GM10266 (cell line): ENCODE measurements at regions not wholly inside any gene's neighbourhood (a gene's known extent, or its start where the extent isn't known, plus 50 kb on each side); places are given as distances from the start of the nearest gene placed in this dataset.

Experiments
- DNase-seq: peaks from one replicate; pipeline ENCODE4 v3.0.0; 2012; ENCODE audit errors: extremely low spot score
- TF ChIP-seq, protein P1 (sequence below): IDR thresholded peaks from 2 replicates; pipeline ENCODE4 v1.5.1; 2012; ENCODE audit warnings: mild to moderate bottlenecking, low read depth; ENCODE audit not compliant: control insufficient read depth, insufficient read depth; ENCODE audit errors: missing control alignments

DNA sequence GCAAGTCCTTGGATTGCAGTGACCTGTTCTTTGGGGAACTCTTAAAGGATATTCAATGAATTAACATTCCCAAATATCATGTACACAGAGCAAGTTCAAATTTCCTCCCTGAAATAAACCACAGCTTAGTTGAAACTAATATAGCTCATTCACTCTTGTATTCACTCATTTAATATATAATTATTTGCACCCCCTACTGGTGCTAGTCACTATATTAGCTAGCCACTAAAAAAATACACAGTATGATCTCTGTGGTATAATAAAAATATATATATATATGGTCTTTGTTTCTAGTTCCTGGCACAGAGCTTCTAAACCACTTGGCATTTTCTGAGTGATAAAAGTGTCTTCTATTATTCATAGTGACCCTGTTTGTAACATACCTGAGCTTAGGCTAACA is 177.3 kb upstream of the LYPLAL1 start:
- no peak for DNase-seq
- TF ChIP-seq, protein P1, sequence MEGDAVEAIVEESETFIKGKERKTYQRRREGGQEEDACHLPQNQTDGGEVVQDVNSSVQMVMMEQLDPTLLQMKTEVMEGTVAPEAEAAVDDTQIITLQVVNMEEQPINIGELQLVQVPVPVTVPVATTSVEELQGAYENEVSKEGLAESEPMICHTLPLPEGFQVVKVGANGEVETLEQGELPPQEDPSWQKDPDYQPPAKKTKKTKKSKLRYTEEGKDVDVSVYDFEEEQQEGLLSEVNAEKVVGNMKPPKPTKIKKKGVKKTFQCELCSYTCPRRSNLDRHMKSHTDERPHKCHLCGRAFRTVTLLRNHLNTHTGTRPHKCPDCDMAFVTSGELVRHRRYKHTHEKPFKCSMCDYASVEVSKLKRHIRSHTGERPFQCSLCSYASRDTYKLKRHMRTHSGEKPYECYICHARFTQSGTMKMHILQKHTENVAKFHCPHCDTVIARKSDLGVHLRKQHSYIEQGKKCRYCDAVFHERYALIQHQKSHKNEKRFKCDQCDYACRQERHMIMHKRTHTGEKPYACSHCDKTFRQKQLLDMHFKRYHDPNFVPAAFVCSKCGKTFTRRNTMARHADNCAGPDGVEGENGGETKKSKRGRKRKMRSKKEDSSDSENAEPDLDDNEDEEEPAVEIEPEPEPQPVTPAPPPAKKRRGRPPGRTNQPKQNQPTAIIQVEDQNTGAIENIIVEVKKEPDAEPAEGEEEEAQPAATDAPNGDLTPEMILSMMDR = no peak

DNA sequence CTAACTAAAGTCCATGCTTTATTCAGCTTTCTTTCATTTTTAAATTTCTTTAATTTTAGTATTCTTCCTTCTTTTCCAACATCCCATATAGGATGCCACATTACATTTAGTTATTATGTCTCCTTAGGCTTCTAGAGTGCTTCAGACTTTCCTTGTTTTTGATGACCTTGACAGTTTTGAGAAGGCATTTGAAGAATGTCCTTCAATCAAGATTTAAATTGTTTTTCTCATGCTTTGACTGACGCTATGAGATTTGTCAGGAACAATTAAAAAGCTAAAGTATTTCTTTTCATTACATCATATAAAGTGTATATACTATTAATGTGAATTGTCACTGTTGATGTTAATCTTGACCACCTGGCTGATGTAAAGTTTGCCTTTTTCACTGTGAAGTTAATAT is 173.7 kb upstream of the LYPLAL1 start:
- TF ChIP-seq, protein P1 = no peak

GRCh38 chr1:219000631-219001030 is 173.0 kb upstream of the LYPLAL1 start:
- TF ChIP-seq, protein P1 = no peak
- no peak for DNase-seq

More for the DNA sequence above, 173.7 kb upstream of the LYPLAL1 start:
- DNase-seq = no peak

- no peak for DNase-seq
- TF ChIP-seq, protein P1 = no peak
Measured at GRCh38 chr1:219010720-219011119, 163.0 kb upstream of the LYPLAL1 start.

GRCh38 chr1:219020386-219020785 is 153.3 kb upstream of the LYPLAL1 start:
- no peak for DNase-seq
- TF ChIP-seq, protein P1 = no peak

GRCh38 chr1:219020846-219021245 is 152.8 kb upstream of the LYPLAL1 start:
- no peak for DNase-seq

DNA sequence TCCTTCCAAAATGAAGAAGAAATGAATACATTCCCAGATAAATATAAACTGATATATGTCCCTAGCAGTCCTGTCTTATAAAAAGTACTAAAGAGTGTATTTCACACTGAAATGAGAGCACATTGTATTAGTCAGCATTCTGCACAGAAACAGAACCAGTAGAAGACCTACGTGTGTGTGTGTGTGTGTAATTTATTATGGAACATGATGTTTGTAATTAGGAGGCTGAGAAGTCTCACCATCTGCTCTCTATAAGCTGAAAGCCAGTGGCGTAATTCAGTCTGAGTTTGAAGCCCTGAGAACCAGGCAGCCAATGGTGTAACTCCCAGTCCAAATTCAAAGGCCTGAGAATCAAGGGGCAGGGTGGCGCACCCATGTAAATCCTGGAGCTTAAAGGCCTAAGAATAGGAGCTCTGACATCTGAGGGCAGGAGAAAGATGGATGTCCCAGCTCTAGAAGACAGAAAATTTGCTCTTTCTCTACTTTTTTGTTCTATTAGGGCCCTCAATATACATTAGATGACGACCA is 146.5 kb upstream of the LYPLAL1 start:
- TF ChIP-seq, protein P1 = no peak

More at GRCh38 chr1:219020846-219021245, 152.8 kb upstream of the LYPLAL1 start:
- TF ChIP-seq, protein P1 = no peak

More for the DNA sequence above, 146.5 kb upstream of the LYPLAL1 start:
- no peak for DNase-seq
